ENCODE measurements at regions not wholly inside any gene's neighbourhood (a gene's known extent, or its start where the extent isn't known, plus 50 kb on each side); places are given as distances from the start of the nearest gene placed in this dataset.

GRCh38 chr18:70386582-70386981 lies 97.7 kb downstream of the SOCS6 start:
- no peak for DNase-seq (ENCODE audit: low read depth)

GRCh38 chr18:70385474-70385873 lies 96.6 kb downstream of the SOCS6 start:
- DNase-seq (ENCODE audit: low read depth) = no peak

GRCh38 chr18:70384181-70384790 lies 95.4 kb downstream of the SOCS6 start:
- DNase-seq (ENCODE audit: low read depth) = peak; percentile 83

- DNase-seq (ENCODE audit: low read depth) = no peak
These were observed 94.3 kb downstream of the SOCS6 start for GRCh38 chr18:70382992-70383717.

- DNase-seq (ENCODE audit: low read depth) = no peak
These were observed 93.2 kb downstream of the SOCS6 start for GRCh38 chr18:70382017-70382416.

GRCh38 chr18:70380915-70381896 lies 92.4 kb downstream of the SOCS6 start:
- DNase-seq (ENCODE audit: low read depth) = no peak

Measured in HS-5 (cell line).